ENCODE measurements at regions not wholly inside any gene's neighbourhood (a gene's known extent, or its start where the extent isn't known, plus 50 kb on each side); places are given as distances from the start of the nearest gene placed in this dataset.

DNA sequence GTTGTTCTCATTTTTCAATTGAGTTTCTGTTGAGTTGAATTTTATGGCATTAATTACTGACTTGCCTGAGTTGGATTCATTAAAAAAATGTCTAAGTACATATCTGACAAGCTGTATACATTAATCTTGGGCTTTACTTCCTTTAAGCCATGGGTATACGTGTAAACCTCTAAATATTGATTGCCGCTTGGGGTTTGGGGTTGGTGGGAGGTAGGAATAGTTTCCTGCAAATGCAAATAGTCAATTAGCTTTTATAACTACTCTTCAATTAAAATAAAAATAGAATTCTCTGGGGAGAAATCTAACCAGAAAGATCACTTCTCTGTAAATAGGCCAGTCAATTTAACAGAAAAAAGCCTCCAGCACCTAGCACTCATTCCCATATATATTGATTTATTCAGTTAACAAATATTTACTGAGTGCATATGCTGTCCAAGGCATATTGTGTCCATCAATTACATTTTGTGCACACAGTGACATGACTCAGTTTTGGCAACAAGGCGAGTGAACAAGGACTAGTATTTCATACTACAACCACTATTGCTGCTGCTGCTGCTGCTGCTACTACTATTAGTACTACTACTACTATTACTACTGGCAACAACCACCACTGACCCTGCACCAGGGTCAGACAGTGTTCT is 306.8 kb downstream of the RFC3 start:
- TF ChIP-seq, protein P1, sequence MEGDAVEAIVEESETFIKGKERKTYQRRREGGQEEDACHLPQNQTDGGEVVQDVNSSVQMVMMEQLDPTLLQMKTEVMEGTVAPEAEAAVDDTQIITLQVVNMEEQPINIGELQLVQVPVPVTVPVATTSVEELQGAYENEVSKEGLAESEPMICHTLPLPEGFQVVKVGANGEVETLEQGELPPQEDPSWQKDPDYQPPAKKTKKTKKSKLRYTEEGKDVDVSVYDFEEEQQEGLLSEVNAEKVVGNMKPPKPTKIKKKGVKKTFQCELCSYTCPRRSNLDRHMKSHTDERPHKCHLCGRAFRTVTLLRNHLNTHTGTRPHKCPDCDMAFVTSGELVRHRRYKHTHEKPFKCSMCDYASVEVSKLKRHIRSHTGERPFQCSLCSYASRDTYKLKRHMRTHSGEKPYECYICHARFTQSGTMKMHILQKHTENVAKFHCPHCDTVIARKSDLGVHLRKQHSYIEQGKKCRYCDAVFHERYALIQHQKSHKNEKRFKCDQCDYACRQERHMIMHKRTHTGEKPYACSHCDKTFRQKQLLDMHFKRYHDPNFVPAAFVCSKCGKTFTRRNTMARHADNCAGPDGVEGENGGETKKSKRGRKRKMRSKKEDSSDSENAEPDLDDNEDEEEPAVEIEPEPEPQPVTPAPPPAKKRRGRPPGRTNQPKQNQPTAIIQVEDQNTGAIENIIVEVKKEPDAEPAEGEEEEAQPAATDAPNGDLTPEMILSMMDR (IDR thresholded peaks at IDR 0.05) = no peak
- no peak for TF ChIP-seq ZFX (IDR thresholded peaks at IDR 0.05; ENCODE audit: borderline replicate concordance)

Data from 22Rv1 (cell line).